HepG2 (cell line): ENCODE measurements at regions not wholly inside any gene's neighbourhood (a gene's known extent, or its start where the extent isn't known, plus 50 kb on each side); places are given as distances from the start of the nearest gene placed in this dataset.

ENCODE experiments used
- DNMT1 ChIP-seq: sonication (generic); formaldehyde crosslinking; IDR thresholded peaks from 2 replicates; pipeline ENCODE4 v1.5.1; 2020; ENCODE audit warnings: mild to moderate bottlenecking, missing genetic modification reagents
- ESRRA ChIP-seq: sonication (generic); formaldehyde crosslinking; IDR thresholded peaks from 2 replicates; pipeline ENCODE4 v1.5.1; 2020; ENCODE audit warnings: mild to moderate bottlenecking, low read depth, missing genetic modification reagents
- EZH2 ChIP-seq: conservative IDR thresholded peaks from 2 replicates; pipeline ENCODE4 v1.6.1; 2012; ENCODE audit warnings: mild to moderate bottlenecking, low read depth, low read length, moderate library complexity
- HDAC6 ChIP-seq: fragments of 200-600 bp; sonication (generic); IDR thresholded peaks from 2 replicates; pipeline ENCODE4 v1.7.0; 2017; ENCODE audit warnings: mild to moderate bottlenecking, antibody characterized with exemption, low read length, low read depth
- KIAA2018 ChIP-seq: sonication (generic); formaldehyde crosslinking; IDR thresholded peaks from 2 replicates; pipeline ENCODE4 v1.5.0; 2020; ENCODE audit warnings: mild to moderate bottlenecking, missing genetic modification reagents, borderline replicate concordance
- NR1H2 ChIP-seq: sonication (generic); formaldehyde crosslinking; IDR thresholded peaks from 2 replicates; pipeline ENCODE4 v1.8.1; 2022; ENCODE audit warnings: low read depth, missing genetic modification reagents, borderline replicate concordance
- SETDB1 ChIP-seq: sonication (generic); formaldehyde crosslinking; IDR thresholded peaks from 2 replicates; pipeline ENCODE4 v1.5.1; 2020; ENCODE audit warnings: missing genetic modification reagents, mild to moderate bottlenecking, borderline replicate concordance
- ZBTB1 ChIP-seq: sonication (generic); formaldehyde crosslinking; IDR thresholded peaks from 2 replicates; pipeline ENCODE4 v1.4.0; 2020; ENCODE audit warnings: missing genetic modification reagents, borderline replicate concordance
- ZSCAN20 ChIP-seq: sonication (generic); formaldehyde crosslinking; IDR thresholded peaks from 2 replicates; pipeline ENCODE4 v1.4.0; 2020; ENCODE audit warnings: missing genetic modification reagents, mild to moderate bottlenecking, borderline replicate concordance

- TF ChIP-seq HDAC6 (no peak), ZSCAN20 (no peak), NR1H2 (CRISPR knock-in tag) (no peak), ZBTB1 (no peak), ESRRA (CRISPR knock-in tag) (no peak), DNMT1 (CRISPR knock-in tag) (no peak), KIAA2018 (CRISPR knock-in tag) (no peak), EZH2 (no peak), SETDB1 (no peak)
These were observed 94.8 kb upstream of the TMPRSS15 start for GRCh38 chr21:18498431-18498830.
